ENCODE measurements at regions not wholly inside any gene's neighbourhood (a gene's known extent, or its start where the extent isn't known, plus 50 kb on each side); places are given as distances from the start of the nearest gene placed in this dataset.

DNA sequence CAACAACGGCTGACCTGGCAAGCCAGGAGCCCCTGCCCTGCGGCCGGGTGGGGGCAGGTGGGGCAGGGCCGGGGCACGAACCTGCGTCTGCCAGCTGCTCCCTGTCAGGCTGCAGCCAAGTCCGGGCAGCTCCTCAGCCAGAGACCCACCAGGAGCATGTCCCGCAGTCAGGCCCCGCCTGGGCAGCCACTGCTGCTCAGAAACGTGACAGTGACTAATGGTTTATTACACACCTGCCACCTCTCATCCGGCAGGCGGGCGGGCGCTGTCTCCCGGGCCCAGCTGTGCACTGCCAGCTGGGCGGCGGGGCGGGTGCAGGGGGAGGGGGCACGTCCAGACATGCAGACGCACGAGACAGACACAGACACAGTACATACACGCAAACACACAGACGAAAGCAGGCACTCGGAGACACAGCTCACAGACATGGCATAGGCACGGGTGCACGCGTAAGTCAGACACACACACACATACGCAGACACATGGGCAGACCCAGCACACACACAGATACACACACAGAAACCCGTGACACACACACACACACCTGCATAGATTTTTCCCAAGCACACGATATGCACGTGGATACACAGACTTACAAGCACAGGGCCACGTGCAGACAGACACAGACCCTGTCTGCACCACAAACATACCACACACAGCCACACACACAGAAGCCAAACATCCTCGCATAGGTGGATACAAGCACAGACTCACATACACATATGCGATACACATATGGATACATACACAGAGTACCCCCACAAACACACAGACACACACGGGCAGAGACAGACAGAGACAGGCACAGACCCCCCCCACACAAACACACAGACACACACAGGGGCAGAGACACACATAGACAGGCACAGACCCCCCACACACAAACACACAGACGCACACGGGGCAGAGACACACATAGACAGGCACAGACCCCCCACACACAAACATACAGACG is 248.3 kb upstream of the CIBAR2 start:
- no peaks in the 10 kb centered on the region for H3K27me3 ChIP-seq
- DNase-seq, result no peak
- peaks cover 48% of the 10 kb centered on the region for H3K4me1 ChIP-seq
- 71 to 90% methylated on average over 26 to 38 of the region's 38 CpGs for WGBS, 2 donors
- intact Hi-C loops (cut with DNase I; ENCODE audit: low total_unique reads), result no loop called here
- no peak overlapping the region for H3K27ac ChIP-seq
- no peaks in the 10 kb centered on the region for H3K36me3 ChIP-seq (ENCODE audit: low read depth, missing control alignments)
- H3K9me3 ChIP-seq, result no peaks in the 10 kb centered on the region
- no peak overlapping the region for H3K4me3 ChIP-seq
- TF ChIP-seq, protein P1, sequence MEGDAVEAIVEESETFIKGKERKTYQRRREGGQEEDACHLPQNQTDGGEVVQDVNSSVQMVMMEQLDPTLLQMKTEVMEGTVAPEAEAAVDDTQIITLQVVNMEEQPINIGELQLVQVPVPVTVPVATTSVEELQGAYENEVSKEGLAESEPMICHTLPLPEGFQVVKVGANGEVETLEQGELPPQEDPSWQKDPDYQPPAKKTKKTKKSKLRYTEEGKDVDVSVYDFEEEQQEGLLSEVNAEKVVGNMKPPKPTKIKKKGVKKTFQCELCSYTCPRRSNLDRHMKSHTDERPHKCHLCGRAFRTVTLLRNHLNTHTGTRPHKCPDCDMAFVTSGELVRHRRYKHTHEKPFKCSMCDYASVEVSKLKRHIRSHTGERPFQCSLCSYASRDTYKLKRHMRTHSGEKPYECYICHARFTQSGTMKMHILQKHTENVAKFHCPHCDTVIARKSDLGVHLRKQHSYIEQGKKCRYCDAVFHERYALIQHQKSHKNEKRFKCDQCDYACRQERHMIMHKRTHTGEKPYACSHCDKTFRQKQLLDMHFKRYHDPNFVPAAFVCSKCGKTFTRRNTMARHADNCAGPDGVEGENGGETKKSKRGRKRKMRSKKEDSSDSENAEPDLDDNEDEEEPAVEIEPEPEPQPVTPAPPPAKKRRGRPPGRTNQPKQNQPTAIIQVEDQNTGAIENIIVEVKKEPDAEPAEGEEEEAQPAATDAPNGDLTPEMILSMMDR (IDR thresholded peaks at IDR 0.05), result no peak
- no peak for TF ChIP-seq POLR2A (IDR thresholded peaks at IDR 0.05)

DNA sequence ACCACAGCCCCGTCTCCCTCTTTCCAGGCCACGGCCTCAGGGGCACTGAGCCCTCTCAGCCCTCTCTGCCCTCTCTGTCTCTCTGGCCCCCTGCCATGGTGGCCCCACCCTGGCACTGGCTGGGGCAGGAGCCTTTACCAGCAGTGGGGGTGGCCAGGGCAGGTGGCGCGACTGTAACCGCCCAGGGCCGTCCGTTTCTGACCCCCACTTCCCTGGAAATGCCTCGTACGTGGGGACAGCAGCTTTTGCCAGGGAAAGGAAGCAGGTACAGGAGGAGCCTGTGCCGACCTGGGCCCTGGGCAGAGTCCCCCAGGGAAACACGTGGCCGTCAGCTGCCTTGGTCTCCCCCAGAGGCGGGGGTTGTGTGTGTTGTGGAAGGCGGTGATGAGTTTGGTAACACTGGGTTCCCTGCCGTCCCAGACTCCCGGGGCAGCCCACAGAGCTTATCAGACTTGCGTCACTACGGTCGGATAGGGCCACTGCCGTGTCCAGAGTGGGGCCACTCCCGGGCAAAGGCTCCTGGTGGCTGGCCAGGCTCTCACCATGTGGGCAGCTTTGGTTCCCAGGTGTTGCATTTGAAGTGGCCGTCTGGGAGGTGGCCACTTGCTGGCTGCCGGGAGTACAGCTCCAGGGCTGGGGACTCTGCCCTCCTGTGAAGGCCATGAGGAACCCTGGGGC is 249.3 kb upstream of the CIBAR2 start:
- Histone ChIP-seq H3K4me1 (peaks cover 58% of the 10 kb centered on the region), H3K27me3 (no peaks in the 10 kb centered on the region), H3K36me3 (ENCODE audit: low read depth, missing control alignments) (no peaks in the 10 kb centered on the region), H3K4me3 (no peak overlapping the region), H3K27ac (peak overlapping the region; percentile 43 to 70), H3K9me3 (no peaks in the 10 kb centered on the region)
- 71 to 84% methylated on average over 10 to 23 of the region's 23 CpGs for WGBS, 2 donors
- TF ChIP-seq, protein P1 (IDR thresholded peaks at IDR 0.05), result no peak
- no peak for TF ChIP-seq POLR2A (IDR thresholded peaks at IDR 0.05)
- peak; percentile 90 for DNase-seq
- intact Hi-C loops (cut with DNase I; ENCODE audit: low total_unique reads), result no loop called here

DNA sequence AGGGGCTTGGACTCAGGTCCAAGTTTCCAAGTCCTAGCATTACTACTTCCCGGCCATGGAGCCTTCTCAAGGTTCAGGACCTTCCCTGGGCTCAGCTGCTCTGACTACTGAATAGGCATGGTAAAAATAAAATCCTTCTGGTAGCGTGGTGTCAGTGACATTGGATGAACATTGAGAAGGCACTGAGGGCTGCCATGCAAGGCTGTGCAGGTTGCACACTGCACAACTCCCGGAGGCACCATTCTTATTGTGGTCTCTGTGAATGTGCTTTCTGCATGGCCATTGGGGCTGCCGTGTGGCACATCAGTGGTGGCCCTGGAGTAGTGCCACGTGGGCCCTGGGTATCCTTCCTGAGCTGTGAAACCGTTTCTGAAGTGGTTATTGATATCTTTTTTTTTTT is 250.2 kb upstream of the CIBAR2 start:
- H3K27me3 ChIP-seq, result no peaks in the 10 kb centered on the region
- TF ChIP-seq, protein P1 (IDR thresholded peaks at IDR 0.05), result no peak
- no peak for TF ChIP-seq POLR2A (IDR thresholded peaks at IDR 0.05)
- no peak for DNase-seq
- intact Hi-C loops (cut with DNase I; ENCODE audit: low total_unique reads), result no loop called here
- no peak overlapping the region for H3K4me3 ChIP-seq
- WGBS, 2 donors, result 78 to 81% methylated on average over 6 of the region's 6 CpGs
- H3K9me3 ChIP-seq, result no peaks in the 10 kb centered on the region
- no peaks in the 10 kb centered on the region for H3K36me3 ChIP-seq (ENCODE audit: low read depth, missing control alignments)
- H3K27ac ChIP-seq, result peak overlapping the region; percentile 41 to 70
- H3K4me1 ChIP-seq, result peaks cover 66% of the 10 kb centered on the region

DNA sequence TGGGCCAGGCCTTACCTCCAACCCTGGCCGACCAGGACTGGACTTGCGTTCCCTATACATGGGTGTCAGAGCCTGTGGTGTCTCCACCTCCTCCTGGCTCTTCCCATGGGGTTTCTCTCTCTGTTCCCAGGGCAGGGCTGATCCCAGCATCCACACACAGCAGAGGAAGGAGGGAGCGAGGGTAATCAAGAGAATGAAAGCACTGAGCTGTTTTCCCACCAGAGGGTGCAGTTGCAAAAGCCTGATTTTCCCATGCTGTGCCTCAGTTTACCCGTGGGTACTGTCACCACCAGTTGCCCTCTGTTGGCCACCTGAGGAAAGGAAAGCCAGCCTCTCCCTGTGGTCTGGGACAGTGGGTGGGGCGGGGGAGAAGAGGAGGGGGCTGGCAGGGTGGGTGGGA is 249.7 kb upstream of the GSE1 start:
- H3K27ac ChIP-seq, result peak overlapping the region in 1 of 2 donors; percentile 59
- no peak for DNase-seq
- TF ChIP-seq, protein P1 (IDR thresholded peaks at IDR 0.05), result no peak
- TF ChIP-seq POLR2A (IDR thresholded peaks at IDR 0.05), result no peak
- peaks cover 76% of the 10 kb centered on the region for H3K4me1 ChIP-seq
- H3K4me3 ChIP-seq, result no peak overlapping the region
- no peaks in the 10 kb centered on the region for H3K9me3 ChIP-seq
- H3K27me3 ChIP-seq, result no peaks in the 10 kb centered on the region
- WGBS, 2 donors, result 81 to 97% methylated on average over 4 to 5 of the region's 5 CpGs
- intact Hi-C loops (cut with DNase I; ENCODE audit: low total_unique reads), result no loop called here
- H3K36me3 ChIP-seq (ENCODE audit: low read depth, missing control alignments), result no peaks in the 10 kb centered on the region
